ENCODE measurements at regions not wholly inside any gene's neighbourhood (a gene's known extent, or its start where the extent isn't known, plus 50 kb on each side); places are given as distances from the start of the nearest gene placed in this dataset.

DNA sequence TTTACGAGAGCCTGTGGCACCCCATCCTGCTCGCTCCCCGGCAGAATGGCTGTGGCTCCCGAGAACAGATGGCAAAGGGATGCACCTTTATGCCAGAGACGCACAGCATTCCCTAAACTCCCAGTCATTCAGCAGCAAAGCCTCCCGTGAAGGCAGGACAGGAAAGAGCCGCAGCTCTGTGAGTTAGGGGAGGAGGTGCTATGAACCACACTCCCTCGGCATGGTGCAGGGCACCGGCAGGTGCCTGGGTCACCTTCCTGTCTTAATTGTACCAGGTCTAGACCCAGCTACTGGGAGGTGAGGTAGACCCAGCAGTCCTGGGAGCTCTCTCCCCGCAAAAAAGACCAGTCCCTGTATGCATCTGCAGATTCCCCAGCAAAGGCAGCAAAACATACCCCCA, 149.8 kb downstream of the TWIST2 start:
- CTCF ChIA-PET = no interaction called here

More for the DNA sequence above, 149.8 kb downstream of the TWIST2 start:
- TF ChIP-seq ZNF544 (tag by site-specific recombination; IDR thresholded peaks at IDR 0.05) (no peak), SP2 (tag by site-specific recombination; IDR thresholded peaks at IDR 0.05) (no peak), HIC1 (tag by site-specific recombination; IDR thresholded peaks at IDR 0.05) (no peak), BCL11A (tag by site-specific recombination; IDR thresholded peaks at IDR 0.05; ENCODE audit: low read depth) (no peak), ZNF596 (tag by site-specific recombination; IDR thresholded peaks at IDR 0.05) (no peak), ZNF404 (tag by site-specific recombination; IDR thresholded peaks at IDR 0.05) (no peak), OSR2 (tag by site-specific recombination; IDR thresholded peaks at IDR 0.05) (no peak), ZFHX2 (tag by site-specific recombination; conservative IDR thresholded peaks at IDR 0.05) (no peak)
- TF ChIP-seq, protein P1, sequence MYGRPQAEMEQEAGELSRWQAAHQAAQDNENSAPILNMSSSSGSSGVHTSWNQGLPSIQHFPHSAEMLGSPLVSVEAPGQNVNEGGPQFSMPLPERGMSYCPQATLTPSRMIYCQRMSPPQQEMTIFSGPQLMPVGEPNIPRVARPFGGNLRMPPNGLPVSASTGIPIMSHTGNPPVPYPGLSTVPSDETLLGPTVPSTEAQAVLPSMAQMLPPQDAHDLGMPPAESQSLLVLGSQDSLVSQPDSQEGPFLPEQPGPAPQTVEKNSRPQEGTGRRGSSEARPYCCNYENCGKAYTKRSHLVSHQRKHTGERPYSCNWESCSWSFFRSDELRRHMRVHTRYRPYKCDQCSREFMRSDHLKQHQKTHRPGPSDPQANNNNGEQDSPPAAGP (tag by site-specific recombination; IDR thresholded peaks at IDR 0.05) = no peak
- no peak overlapping the region for H3K4me3 ChIP-seq (ENCODE audit: low read depth, low read length)
- H3K4me1 ChIP-seq (ENCODE audit: control insufficient read depth, insufficient read depth, low read length) = no peaks in the 10 kb centered on the region
- H3K9me3 ChIP-seq (ENCODE audit: control insufficient read depth, insufficient read depth, low read depth, low read length) = no peaks in the 10 kb centered on the region
- POLR2A ChIA-PET = no interaction called here
- no peaks in the 10 kb centered on the region for H3K36me3 ChIP-seq (ENCODE audit: control insufficient read depth in 2 of 2, insufficient read depth in 1 of 2, low read length in 2 of 2)
- H3K27ac ChIP-seq (ENCODE audit: extremely low read depth, low read depth, low read length) = no peak overlapping the region
